GM19328 (cell line): ENCODE measurements at regions not wholly inside any gene's neighbourhood (a gene's known extent, or its start where the extent isn't known, plus 50 kb on each side); places are given as distances from the start of the nearest gene placed in this dataset.

Experiments used
- ATAC-seq: cut with Tn5 transposase; IDR thresholded peaks from one replicate; pipeline ENCODE4 v1.9.1; 2021; ENCODE audit warnings: mild to moderate bottlenecking, moderate library complexity; ENCODE audit not compliant: unreplicated experiment

- ATAC-seq, result no peak
Observed at GRCh38 chr18:75553021-75553420, 125.5 kb upstream of the SMIM21 start.

- no peak for ATAC-seq
Observed at GRCh38 chr18:75551071-75551470, 123.6 kb upstream of the SMIM21 start.

GRCh38 chr18:75548353-75548905 lies 120.9 kb upstream of the SMIM21 start:
- ATAC-seq, result no peak

- ATAC-seq, result no peak
Observed at GRCh38 chr18:75546964-75547363, 119.5 kb upstream of the SMIM21 start.

- no peak for ATAC-seq
Observed at GRCh38 chr18:75545189-75545588, 117.7 kb upstream of the SMIM21 start.

- no peak for ATAC-seq
Observed at GRCh38 chr18:75544496-75544895, 117.0 kb upstream of the SMIM21 start.

GRCh38 chr18:75544051-75544481 lies 116.6 kb upstream of the SMIM21 start:
- ATAC-seq, result no peak

GRCh38 chr18:75538727-75539126 lies 111.2 kb upstream of the SMIM21 start:
- no peak for ATAC-seq

- no peak for ATAC-seq
Observed at GRCh38 chr18:75533950-75534349, 106.4 kb upstream of the SMIM21 start.

GRCh38 chr18:75533209-75533608 lies 105.7 kb upstream of the SMIM21 start:
- no peak for ATAC-seq

GRCh38 chr18:75531851-75532459 lies 104.5 kb upstream of the SMIM21 start:
- ATAC-seq, result no peak

GRCh38 chr18:75531212-75531850 lies 103.8 kb upstream of the SMIM21 start:
- ATAC-seq, result no peak

GRCh38 chr18:75530566-75531211 lies 103.2 kb upstream of the SMIM21 start:
- ATAC-seq, result no peak

GRCh38 chr18:75530118-75530517 lies 102.6 kb upstream of the SMIM21 start:
- no peak for ATAC-seq

GRCh38 chr18:75529394-75529793 lies 101.9 kb upstream of the SMIM21 start:
- no peak for ATAC-seq

GRCh38 chr18:75527848-75528685 lies 100.6 kb upstream of the SMIM21 start:
- ATAC-seq, result no peak

- ATAC-seq, result no peak
Observed at GRCh38 chr18:75526038-75526437, 98.5 kb upstream of the SMIM21 start.

- ATAC-seq, result no peak
Observed at GRCh38 chr18:75525331-75525730, 97.8 kb upstream of the SMIM21 start.

- no peak for ATAC-seq
Observed at GRCh38 chr18:75524841-75525240, 97.3 kb upstream of the SMIM21 start.

- ATAC-seq, result no peak
Observed at GRCh38 chr18:75524181-75524580, 96.7 kb upstream of the SMIM21 start.

GRCh38 chr18:75521816-75522215 lies 94.3 kb upstream of the SMIM21 start:
- no peak for ATAC-seq
